ENCODE measurements at regions not wholly inside any gene's neighbourhood (a gene's known extent, or its start where the extent isn't known, plus 50 kb on each side); places are given as distances from the start of the nearest gene placed in this dataset.
"Not testable (repeated sequence)": the region's sequence is repeated elsewhere in the genome, so short reads cannot be mapped to it uniquely, and the experiment has no call there.

DNA sequence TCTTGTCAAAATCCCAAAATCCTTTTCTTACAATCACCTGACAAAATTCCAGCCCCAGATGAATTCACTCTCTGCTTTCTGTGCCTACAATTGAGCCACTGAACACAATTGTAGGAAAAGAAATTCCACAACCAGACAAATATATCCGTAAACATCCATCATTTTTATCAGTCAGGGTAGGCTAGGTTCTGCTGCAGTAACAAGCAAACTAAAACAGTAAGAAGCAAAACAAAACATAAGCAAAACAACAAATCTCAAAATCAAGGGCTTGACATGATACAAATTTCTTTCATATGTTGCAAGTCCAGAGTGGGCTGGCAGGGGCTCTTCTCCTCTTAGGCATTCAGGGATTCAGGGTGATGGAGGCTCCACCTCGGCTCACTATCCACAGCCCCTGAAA, 114.2 kb upstream of the MAN2A1 start:
- DNase-seq (ENCODE audit: low read depth in 2 of 2), result no peak

DNA sequence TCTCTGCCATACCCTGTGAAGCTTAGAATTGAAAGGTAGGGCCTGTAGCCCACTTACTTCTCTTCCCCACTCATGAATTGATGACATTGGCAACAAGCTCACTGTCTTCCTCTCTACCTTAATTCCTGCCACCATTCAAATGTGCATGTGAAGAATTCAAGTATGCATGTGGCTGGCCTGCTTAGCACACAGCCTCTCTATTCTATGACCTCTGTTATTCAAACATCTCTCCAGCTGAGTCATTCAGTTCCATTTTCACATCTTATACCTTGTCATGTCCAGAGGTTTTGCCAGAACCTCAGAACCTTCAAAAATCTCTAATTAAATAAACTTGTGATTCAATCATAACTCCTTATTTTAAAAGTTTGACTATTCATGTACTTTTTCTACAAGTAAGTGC, 114.7 kb upstream of the MAN2A1 start:
- DNase-seq (ENCODE audit: low read depth in 2 of 2), result no peak

DNA sequence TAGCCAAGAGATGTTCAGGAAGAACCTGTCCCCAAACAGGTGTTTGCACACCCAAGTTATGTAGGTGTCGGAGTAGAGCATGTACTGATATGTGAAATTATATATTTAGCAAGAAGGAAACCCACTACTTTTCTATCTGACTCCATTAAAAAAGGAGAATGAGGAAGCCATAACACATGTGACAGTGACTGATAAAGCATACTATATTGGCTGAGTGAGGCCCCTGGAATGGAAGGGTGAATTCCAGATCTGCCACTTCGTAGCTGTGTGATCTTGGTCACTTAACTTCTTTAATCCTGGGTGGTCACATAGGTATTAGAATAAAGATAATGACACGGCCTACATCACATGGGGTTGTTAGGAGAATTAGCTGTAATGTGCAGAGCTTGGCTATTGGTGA, 116.0 kb upstream of the MAN2A1 start:
- DNase-seq (ENCODE audit: low read depth in 2 of 2), result no peak

DNA sequence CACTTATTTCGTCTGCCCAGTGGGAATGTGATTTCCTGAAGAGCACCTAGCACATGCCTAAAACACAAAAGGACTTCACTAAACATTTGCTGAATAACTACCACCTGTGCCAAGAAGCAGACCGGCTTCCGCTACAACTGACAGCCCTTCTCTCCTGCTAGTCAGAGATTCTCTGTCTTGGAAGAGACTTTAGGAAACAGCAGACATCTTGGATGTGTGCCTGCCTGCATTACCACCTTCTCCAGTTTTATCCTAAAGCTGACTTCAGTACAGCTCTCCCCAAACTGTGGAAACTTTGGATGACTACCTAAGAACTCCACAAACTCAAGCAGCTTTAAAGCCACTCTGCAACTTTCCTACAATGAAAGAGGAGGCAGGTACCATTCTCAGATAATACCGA, 116.5 kb upstream of the MAN2A1 start:
- DNase-seq (ENCODE audit: low read depth in 2 of 2), result no peak

DNA sequence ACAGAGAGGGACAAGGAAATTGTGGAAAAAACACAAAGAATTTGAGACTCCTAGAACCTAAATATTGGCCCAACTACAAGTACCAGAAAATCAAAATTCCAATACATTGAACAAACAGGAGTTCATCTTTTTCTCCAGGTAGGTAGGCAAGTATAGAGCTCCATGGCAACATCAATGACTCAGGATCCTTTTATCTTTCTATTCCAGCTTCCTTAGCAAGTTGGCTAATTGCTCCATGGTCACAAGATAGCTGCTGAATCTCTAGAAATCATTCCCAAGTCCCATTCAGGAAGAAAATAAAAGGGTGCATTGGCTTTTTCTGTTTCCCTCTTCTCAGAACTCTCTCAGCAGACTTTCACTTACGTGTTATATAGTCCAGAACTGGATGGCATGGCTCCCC, 117.9 kb upstream of the MAN2A1 start:
- no peak for DNase-seq (ENCODE audit: low read depth in 2 of 2)

DNA sequence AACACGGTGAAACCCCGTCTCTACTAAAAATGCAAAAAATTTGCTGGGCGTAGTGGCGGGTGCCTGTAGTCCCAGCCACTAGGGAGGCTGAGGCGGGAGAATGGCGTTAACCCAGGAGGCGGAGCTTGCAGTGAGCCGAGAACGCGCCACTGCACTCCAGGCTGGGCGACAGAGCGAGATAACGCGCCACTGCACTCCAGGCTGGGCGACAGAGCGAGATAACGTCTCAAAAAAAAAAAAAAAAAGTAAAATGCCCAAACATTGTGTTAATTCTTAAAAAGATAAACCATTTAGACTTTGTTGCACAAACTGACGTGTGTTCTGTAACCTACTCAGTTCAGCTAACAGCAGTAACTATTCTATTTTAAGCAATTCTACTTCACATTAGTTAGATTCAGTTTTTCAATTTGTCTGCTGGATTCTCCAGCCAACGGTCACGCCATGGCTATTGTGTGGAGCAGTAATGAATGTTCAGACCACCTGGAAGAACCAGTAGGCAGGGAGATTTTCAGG, 119.3 kb upstream of the MAN2A1 start:
- DNase-seq (ENCODE audit: low read depth in 2 of 2), result no peak

DNA sequence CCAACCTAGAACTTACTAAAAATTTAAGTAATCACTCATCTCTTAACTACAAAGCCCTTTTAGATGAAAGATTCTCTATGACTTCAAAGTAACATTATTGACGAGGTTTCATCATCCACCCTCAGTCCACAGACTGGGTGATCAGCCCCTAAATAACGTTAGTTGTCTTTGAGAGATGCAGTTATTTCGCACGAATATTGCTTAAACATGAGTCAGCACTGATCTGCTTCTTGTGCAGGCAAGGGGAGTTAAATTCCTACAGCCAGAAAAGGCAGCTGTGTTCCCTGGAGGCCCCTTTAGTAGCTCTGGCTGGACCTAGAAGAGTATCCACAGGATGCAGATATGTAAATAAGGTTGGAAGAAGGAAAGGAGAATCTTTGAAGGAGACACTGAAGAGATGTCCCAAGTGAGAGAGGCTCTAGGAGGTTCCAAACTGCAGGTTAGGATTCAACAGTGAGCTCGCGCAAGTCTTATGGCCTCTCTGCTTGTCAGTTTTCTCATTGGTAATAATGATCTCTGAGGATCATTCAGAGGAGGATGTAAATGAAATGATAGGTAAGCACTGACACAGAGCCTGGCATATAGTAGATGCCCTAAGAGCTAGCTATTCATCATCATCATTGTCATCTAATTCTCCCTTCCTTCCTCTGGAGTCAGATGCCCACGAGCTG, 122.2 kb upstream of the MAN2A1 start:
- no peak for DNase-seq (ENCODE audit: low read depth in 2 of 2)

DNA sequence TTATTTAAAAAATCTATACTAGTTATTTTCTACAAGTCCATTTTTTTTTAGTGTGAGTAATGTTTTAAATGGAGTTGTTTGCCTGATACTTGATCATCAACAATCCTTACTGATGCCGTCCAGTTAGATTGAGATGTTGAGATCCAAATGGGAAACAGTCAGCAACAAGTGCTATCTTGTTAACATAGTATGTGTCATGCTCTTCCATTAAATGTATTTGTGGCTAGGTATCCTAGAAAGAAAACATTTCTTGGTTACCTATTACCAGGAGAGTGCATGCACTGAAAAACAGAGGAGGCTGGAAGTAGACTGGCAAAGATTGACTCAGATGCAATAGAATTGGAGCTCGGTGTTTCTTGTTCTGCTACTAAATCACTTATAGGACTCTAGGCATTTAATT, 123.4 kb upstream of the MAN2A1 start:
- no peak for DNase-seq (ENCODE audit: low read depth in 2 of 2)

DNA sequence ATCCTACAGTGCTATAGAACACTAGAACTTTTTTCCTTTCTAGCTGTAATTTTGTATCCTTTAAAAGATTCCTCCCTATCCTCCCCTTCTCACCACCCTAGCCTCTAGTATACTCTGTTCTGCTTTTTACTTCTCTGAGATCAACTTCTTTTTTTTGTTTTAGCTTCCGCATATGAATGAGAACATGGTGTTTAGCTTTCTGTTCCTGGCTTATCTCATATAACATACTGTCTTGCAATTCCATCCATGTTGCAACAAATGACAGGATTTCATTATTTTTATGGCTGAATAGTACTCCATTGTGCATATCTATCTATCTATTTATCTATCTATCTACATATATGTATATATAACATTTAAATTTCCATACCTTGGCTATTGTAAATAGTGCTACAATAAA, 126.0 kb upstream of the MAN2A1 start:
- no peak for DNase-seq (ENCODE audit: low read depth in 2 of 2)

DNA sequence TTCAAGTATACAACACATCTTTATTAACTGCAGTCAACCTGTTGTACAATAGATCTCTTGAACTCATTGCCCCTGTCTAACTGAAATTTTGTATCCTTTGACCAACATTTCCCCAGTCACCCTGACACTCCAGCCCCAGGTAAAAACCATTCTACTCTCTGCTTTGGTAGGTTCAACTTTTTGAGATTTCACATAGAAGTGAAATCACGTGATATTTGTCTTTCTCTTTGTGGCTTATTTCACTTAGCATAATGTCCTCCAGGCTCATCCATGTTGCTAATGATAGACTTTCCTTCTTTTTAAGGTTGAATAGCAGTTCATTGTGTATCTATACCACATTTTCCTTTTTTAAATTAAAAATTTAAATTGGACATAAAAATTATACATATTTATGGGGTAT, 126.5 kb upstream of the MAN2A1 start:
- DNase-seq (ENCODE audit: low read depth in 2 of 2), result no peak

DNA sequence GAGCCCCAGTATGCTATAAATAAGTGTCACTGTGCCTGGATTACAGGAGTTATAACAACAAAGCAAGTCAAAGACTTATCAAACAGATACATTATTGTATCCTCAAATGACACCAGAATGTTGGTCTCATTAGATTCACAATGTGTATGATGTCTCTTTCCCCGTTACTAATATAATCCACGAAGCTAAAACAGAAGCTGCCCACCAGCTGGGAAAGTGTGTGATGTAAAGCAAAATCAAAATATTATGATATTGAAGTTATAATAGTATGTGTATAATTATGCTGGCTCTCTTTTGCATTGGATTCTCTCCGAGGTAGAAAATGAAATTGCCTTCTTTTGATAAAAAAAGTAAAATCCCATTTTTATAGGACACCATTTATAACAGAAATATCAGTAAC, 127.3 kb upstream of the MAN2A1 start:
- DNase-seq (ENCODE audit: low read depth in 2 of 2), result no peak

DNA sequence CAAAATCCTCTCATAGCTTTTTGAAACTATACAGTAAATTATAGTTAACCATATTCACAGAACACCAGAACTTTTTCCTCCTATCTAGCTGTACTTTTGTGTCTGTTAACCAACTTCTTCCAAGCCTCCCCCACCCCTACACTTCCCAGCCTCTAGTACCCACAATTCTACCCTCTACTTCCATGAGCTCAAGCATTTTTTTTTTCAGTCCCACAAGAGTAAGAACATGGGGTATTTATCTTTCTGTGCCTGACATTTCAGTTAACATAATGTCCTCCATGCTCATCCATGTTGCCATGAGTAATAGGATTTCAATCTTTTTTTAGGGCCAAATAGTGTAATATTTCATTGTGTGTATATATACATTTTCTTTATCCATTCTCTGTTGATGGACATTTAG, 128.3 kb upstream of the MAN2A1 start:
- no peak for DNase-seq (ENCODE audit: low read depth in 2 of 2)

DNA sequence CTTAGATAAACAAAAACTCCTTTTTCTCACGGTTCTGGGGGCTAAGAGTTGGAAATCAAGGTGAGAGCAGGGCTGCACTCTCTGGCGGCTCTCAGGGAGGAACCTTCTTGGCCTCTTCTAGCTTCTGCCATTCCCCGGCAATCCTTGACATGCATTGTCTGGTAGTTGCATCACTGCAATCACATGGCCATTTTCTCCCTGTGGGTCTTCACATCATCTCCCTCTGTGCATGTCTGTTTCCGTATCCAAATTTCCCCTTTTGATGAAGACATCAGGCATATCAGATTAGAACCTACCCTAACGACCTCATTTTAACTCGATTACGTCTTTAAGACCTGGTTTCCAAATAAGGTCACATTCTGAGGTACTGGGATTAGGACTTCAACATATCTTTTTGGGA, 129.2 kb upstream of the MAN2A1 start:
- no peak for DNase-seq (ENCODE audit: low read depth in 2 of 2)

DNA sequence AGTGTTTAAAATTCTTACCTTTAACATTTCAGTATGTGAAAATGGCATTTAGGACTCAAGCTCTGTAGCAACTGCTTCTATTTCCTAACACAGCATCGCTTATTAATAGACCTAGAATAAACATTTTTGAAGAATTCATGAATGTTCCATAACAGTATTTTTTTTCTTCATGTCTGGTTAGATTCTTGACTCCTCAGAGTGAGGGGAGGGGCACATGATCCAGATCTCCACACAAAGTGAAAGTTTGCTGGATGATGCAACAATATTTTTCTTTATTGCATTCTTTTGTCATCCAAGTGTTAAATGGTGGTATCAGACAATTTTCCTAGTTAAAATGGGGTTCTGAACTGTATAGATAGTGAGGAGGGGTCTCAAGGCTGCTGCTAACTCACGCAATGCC, 130.8 kb upstream of the MAN2A1 start:
- no peak for DNase-seq (ENCODE audit: low read depth in 2 of 2)

DNA sequence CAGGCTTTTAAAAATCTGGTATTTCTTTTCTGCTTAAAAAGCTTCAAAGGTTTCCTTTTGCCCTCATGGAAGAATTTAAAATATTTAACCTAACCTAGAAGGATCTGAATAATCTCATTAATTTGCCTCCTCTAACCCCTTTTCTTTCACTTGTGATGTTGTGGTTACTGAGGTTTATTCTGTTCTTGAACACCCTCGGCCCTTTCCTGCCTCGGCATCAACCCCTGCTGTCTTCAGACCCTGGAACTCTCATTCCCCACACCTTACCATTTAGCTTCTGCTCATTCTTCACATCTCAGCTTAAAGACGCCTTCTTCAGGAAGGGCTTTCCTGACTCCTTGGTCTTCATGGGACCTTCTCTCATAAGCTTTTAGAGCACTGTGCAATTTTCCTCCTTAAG, 131.4 kb upstream of the MAN2A1 start:
- DNase-seq (ENCODE audit: low read depth in 2 of 2), result no peak

DNA sequence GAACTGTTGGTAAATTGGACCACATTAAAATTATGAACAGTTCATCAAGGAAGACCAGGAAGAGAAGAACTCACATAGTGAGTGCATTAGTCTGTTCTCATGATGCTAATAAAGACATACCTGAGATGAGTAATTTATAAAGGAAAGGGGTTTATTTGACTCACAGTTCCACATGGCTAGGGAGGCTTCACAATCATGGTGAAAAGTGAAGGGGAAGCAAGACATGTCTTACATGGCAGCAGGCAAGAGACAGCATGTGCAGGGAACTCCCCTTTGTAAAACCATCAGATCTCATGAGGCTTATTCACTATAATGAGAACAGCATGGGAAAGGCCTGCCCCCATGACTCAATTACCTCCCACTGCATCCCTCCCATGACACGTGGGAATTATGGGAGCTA, 135.9 kb upstream of the MAN2A1 start:
- DNase-seq (ENCODE audit: low read depth in 2 of 2), result no peak

DNA sequence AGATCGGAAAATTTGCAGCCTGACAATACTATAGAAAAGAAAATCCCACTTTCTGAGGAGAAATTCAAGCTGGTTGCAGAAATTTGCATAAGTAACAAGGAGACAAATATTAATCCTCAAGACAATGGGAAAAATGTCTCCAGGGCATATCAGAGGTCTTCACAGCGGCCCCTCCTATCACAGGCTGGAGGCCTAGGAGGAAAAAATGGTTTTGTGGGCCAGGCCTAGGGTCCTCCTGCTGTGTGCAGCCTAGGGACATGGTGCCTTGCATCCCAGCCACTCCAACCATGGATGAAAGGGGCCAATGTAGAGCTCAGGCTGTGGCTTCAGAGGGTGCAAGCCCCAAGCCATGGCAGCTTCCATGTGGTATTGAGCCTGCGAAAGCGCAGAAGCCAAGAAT, 138.5 kb upstream of the MAN2A1 start:
- DNase-seq (ENCODE audit: low read depth in 2 of 2), result not testable (repeated sequence)

DNA sequence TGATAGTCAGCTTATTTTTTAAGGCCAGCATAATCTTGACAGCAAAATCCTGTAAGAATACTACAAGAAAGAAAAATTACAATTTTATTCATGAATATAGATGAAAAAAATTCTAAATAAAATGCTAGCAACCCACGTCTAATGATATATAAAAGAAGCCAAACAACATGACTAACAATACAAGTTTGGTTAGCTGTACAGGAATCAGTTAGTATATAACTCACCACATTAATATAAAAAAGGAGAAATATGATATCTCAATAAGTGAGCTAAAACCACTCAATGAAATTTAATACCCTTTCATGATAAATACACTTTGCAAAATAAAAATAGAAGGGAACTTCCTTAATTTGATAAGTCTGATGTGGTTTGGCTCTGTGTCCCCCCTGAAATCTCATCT, 139.7 kb upstream of the MAN2A1 start:
- no peak for DNase-seq (ENCODE audit: low read depth in 2 of 2)

DNA sequence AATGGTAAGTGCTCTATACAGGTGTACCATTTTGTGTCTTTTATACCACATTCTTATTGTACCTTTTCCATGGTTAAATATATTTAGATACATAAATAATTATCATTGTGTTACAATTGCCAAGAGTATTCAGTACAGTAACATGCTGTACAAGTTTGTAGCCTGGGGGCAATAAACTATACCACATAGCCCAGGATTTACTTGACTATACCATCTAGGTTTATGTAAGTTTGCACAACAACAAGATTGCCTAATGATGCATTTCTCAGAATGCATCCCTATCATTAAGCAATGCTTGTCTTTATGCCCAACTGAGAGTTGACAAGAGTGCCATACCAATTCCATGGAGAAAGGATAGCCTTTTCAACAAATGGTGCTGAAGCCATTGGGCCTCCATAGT, 136.7 kb upstream of the PJA2 start:
- no peak for DNase-seq (ENCODE audit: low read depth in 2 of 2)

DNA sequence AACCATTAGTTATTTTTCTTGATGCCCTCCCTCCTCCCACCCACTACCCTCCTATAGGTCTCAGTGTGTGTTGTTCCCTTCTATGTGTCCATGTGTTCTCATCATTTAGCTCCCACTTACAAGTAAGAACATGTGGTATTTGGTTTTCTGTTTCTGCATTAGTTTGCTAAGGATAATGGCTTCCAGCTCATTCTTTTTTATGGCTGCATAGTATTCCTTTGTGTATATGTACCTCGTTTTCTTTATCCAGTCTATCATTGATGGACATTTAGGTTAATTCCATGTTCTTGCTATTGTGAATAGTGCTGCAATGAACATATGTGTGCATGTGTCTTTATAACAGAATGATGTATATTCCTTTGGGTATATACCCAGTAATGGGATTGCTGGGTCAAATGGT, 135.1 kb upstream of the PJA2 start:
- DNase-seq (ENCODE audit: low read depth in 2 of 2), result not testable (repeated sequence)

DNA sequence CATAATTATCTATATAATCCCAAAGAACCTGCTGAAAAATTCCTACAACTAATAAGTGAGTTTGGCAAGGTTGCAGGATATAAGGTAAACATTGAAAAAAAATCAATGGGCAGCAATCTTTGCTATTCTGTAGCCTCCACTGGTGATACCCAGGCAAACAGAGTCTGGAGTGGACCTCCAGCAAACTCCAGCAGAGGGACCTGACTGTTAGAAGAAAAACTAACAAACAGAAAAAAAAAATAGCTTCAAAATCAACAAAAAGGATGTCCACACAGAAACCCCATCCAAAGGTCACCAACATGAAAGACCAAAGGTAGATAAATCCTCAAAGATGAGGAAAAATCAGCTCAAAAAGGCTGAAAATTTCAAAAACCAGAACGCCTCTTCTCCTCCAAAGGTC, 128.9 kb upstream of the PJA2 start:
- DNase-seq (ENCODE audit: low read depth in 2 of 2), result not testable (repeated sequence)

DNA sequence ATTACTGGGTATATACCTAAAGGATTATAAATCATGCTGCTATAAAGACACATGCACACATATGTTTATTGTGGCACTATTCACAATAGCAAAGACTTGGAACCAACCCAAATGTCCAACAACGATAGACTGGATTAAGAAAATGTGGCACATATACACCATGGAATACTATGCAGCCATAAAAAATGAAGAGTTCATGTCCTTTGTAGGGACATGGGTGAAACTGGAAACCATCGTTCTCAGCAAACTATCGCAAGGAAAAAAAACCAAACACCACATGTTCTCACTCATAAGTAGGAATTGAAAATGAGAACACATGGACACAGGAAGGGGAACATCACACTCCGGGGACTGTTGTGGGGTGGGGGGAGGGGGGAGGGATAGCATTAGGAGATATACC, 125.3 kb upstream of the PJA2 start:
- not testable (repeated sequence) for DNase-seq (ENCODE audit: low read depth in 2 of 2)

DNA sequence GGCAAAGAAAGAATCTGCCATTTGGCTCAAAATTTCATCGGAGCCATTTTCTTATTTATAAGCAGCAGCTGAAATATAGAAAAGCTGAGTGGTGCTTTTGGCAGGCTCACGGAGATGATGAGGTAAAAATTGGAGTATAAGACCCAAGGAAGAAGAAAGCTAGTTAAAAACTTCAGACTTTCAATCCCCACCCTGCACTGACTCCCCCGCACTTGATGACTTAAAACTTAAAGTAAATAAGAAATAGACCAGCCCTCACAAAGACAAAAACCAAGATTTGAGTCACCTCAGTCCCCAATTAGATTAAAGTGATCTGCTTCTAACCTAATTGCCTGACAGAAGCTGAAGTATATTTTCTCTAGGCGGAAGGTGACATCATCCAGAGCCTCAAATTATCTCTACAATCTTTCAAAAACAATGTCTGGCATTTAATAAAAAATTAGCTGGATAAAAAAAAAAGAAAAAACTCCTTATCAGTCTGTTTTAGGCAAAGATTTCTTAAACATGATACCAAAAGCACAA, 124.0 kb upstream of the PJA2 start:
- no peak for DNase-seq (ENCODE audit: low read depth in 2 of 2)

DNA sequence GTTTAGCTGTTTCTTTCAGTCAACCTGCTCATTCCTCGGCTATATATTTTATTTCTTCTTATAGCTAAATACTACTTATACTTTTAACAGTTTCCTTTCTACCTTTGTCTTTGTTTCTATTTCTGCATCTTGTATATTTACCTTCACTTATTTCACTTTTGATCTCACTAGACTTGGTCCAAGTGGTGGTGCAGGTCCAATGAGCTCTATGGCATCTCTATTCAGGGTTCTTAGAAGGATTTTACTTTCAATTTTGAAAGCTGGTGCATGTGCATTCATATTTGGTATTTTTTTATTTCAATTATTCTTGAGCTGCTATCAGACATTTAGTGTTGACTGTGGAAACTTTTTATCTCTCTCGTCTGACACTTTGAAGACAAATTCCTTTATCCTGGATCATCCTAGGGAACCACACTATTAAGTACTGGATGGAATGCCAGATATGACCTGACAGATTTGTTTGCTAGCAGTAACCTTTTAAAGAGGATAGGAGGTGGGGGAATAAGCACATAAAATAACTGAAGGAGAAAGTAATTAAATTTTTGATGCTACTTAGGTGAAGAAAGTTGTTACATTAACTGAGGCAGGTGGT, 123.1 kb upstream of the PJA2 start:
- no peak for DNase-seq (ENCODE audit: low read depth in 2 of 2)
